HS-5 (cell line): ENCODE measurements at regions not wholly inside any gene's neighbourhood (a gene's known extent, or its start where the extent isn't known, plus 50 kb on each side); places are given as distances from the start of the nearest gene placed in this dataset.
"Not testable (repeated sequence)": the region's sequence is repeated elsewhere in the genome, so short reads cannot be mapped to it uniquely, and the experiment has no call there.

Experiments used
- DNase-seq: peaks from one replicate; pipeline ENCODE4 v3.0.0-alpha.2; 2012; ENCODE audit warnings: low read depth

- DNase-seq: no peak
These were observed 122.0 kb upstream of the OSTN start for GRCh38 chr3:191076903-191077552.

GRCh38 chr3:191074511-191074910 is 124.5 kb upstream of the OSTN start:
- DNase-seq: no peak

- no peak for DNase-seq
These were observed 128.2 kb upstream of the OSTN start for GRCh38 chr3:191070762-191071403.

- peak; percentile 90 for DNase-seq
These were observed 128.8 kb upstream of the OSTN start for GRCh38 chr3:191070201-191070600.

- no peak for DNase-seq
These were observed 129.9 kb upstream of the OSTN start for GRCh38 chr3:191068946-191069813.

- DNase-seq: peak; percentile 57
These were observed 132.4 kb upstream of the OSTN start for GRCh38 chr3:191066669-191067068.

GRCh38 chr3:191065181-191065805 is 133.7 kb upstream of the OSTN start:
- peak; percentile 73 for DNase-seq

GRCh38 chr3:191051037-191051436 is 148.0 kb upstream of the OSTN start:
- no peak for DNase-seq

- no peak for DNase-seq
These were observed 151.1 kb upstream of the OSTN start for GRCh38 chr3:191047930-191048329.

GRCh38 chr3:191030929-191031328 is 168.1 kb upstream of the OSTN start:
- DNase-seq: no peak

- DNase-seq: no peak
These were observed 168.0 kb upstream of the GMNC start for GRCh38 chr3:191030491-191030890.

- DNase-seq: no peak
These were observed 164.3 kb upstream of the GMNC start for GRCh38 chr3:191026746-191027145.

- no peak for DNase-seq
These were observed 158.4 kb upstream of the GMNC start for GRCh38 chr3:191020730-191021396.

- no peak for DNase-seq
These were observed 157.4 kb upstream of the GMNC start for GRCh38 chr3:191019855-191020254.

- not testable (repeated sequence) for DNase-seq
These were observed 153.5 kb upstream of the GMNC start for GRCh38 chr3:191015960-191016359.

GRCh38 chr3:191008074-191008473 is 145.6 kb upstream of the GMNC start:
- no peak for DNase-seq

- no peak for DNase-seq
These were observed 143.3 kb upstream of the GMNC start for GRCh38 chr3:191005790-191006189.

- DNase-seq: no peak
These were observed 141.2 kb upstream of the GMNC start for GRCh38 chr3:191003742-191004141.

- DNase-seq: no peak
These were observed 133.8 kb upstream of the GMNC start for GRCh38 chr3:190996181-190996775.

GRCh38 chr3:190995156-190995555 is 132.7 kb upstream of the GMNC start:
- no peak for DNase-seq

- DNase-seq: no peak
These were observed 128.4 kb upstream of the GMNC start for GRCh38 chr3:190990898-190991297.

GRCh38 chr3:190989218-190989617 is 126.7 kb upstream of the GMNC start:
- DNase-seq: no peak
